Nephron progenitor cell (in vitro differentiated cells): ENCODE measurements at regions not wholly inside any gene's neighbourhood (a gene's known extent, or its start where the extent isn't known, plus 50 kb on each side); places are given as distances from the start of the nearest gene placed in this dataset.

Source experiments
- DNase-seq: peaks from one replicate; pipeline ENCODE4 v3.0.0; 2021
- H3K27ac Mint-ChIP-seq: 2 replicates; pipeline ENCODE4 v1.8.0; 2021; ENCODE audit warnings: mild to moderate bottlenecking, moderate library complexity, mixed read lengths
- H3K27me3 Mint-ChIP-seq: 2 replicates; pipeline ENCODE4 v1.8.0; 2021; ENCODE audit warnings: mild to moderate bottlenecking, low read depth, mixed read lengths; ENCODE audit not compliant: poor library complexity
- H3K36me3 Mint-ChIP-seq: 2 replicates; pipeline ENCODE4 v1.8.0; 2021; ENCODE audit warnings: low read depth, mixed read lengths
- H3K4me1 Mint-ChIP-seq: 2 replicates; pipeline ENCODE4 v1.8.0; 2021; ENCODE audit warnings: mixed read lengths
- H3K4me3 Mint-ChIP-seq: 2 replicates; pipeline ENCODE4 v1.8.0; 2021; ENCODE audit warnings: mild to moderate bottlenecking, moderate library complexity, mixed read lengths
- H3K9me3 Mint-ChIP-seq: 2 replicates; pipeline ENCODE4 v1.8.0; 2021; ENCODE audit warnings: mild to moderate bottlenecking, moderate library complexity, mixed read lengths
- TF ChIP-seq, protein P1 (sequence below): fragments of 200-600 bp; sonication (generic); IDR thresholded peaks from 2 replicates; pipeline ENCODE4 v1.5.0; 2021; ENCODE audit warnings: antibody characterized with exemption

DNA sequence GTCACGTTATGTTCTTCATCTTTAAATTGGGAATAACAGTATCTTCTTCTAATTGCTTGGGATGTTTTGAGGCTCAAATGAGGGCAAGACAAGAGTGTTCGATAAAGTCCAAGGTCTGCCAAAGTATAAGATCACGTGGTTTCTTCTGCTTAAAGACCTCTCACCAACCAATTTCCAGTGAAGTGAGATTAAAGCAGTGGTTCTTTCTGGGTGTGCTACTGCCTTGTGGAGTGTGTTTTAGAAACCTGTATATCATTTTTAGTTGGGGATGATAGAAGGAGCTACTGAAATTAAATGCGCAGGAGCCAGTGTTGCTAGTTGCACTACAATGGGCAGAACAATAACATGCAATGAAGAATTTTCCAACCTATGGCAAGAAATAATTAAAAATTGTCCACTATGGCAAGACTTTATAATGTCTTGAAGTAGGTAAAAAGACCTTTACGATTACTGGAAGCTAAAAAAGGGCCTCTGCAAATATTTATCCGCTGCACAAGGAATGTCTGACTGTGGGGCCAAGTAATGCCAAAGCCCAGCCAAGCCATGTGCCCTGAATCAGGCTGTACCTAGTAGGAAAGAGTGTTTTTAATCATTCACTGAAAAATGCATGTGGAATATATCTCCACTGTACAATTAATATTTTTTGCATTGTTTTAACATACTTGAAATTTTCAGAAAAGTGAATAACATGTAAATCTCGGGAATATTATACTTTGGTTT, 244.5 kb upstream of the REG3G start:
- peaks cover 5% of the 10 kb centered on the region for H3K27me3 Mint-ChIP-seq
- H3K4me3 Mint-ChIP-seq = no peak overlapping the region
- H3K9me3 Mint-ChIP-seq = peaks cover 22% of the 10 kb centered on the region
- H3K4me1 Mint-ChIP-seq = peaks cover 17% of the 10 kb centered on the region
- TF ChIP-seq, protein P1, sequence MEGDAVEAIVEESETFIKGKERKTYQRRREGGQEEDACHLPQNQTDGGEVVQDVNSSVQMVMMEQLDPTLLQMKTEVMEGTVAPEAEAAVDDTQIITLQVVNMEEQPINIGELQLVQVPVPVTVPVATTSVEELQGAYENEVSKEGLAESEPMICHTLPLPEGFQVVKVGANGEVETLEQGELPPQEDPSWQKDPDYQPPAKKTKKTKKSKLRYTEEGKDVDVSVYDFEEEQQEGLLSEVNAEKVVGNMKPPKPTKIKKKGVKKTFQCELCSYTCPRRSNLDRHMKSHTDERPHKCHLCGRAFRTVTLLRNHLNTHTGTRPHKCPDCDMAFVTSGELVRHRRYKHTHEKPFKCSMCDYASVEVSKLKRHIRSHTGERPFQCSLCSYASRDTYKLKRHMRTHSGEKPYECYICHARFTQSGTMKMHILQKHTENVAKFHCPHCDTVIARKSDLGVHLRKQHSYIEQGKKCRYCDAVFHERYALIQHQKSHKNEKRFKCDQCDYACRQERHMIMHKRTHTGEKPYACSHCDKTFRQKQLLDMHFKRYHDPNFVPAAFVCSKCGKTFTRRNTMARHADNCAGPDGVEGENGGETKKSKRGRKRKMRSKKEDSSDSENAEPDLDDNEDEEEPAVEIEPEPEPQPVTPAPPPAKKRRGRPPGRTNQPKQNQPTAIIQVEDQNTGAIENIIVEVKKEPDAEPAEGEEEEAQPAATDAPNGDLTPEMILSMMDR = no peak
- H3K27ac Mint-ChIP-seq = no peak overlapping the region
- no peak for DNase-seq
- H3K36me3 Mint-ChIP-seq = no peaks in the 10 kb centered on the region

DNA sequence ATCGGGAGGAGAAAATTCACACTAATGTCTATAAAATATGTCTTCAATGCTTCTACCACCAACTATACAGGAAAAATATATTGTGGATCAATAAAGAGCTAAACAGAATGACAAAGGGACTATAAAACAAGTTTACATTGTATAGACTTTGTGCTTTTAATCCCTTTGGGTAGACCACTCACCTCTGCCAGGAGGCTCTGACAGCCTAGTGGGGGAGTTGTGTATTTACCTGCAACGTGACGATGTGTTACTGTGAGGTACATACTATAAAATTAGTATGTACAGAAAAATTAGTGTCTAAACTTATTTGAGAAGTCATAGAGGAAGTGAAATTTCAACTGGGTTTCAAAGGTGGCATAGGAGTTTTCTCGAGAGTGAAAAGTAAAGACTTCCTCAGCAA, 243.3 kb upstream of the REG3G start:
- TF ChIP-seq, protein P1 = no peak
- H3K27me3 Mint-ChIP-seq = no peaks in the 10 kb centered on the region
- peaks cover 17% of the 10 kb centered on the region for H3K4me1 Mint-ChIP-seq

DNA sequence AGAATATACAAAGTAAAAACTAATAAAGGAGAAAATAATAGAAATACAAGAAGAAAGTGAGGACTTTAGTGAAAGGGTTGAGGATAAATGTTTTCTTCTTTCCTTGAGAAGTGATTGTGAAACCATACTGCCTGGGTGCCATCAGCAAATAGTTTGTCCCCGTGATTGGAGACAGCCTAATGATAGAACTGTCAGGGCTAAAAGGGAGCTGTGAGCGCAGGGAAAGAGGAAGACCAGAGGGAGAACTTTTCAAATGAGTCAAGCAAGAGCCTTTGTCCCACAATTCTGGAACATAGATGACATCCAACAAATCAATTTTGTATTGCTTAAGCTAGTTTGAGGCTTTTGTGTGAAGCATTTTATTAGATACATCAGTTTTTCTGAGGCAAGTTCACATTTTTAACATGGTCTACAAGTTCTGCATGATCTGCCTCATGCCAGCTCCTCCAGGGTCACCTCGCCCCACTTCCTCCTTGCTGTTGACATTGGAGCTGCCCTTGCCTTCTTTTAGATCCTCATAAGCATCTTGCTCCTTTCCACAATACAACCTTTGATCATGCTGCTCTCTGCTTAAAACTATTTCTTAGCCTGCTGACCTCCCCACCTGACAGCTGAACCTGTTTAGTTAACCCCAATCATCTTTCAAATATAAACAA, 213.4 kb upstream of the REG3G start:
- DNase-seq = no peak
- Mint-ChIP-seq H3K4me1 (peaks cover 11% of the 10 kb centered on the region), H3K27me3 (peaks cover 2% of the 10 kb centered on the region), H3K27ac (no peak overlapping the region), H3K9me3 (no peaks in the 10 kb centered on the region), H3K36me3 (no peaks in the 10 kb centered on the region), H3K4me3 (no peak overlapping the region)
- TF ChIP-seq, protein P1 = no peak

More for the DNA sequence above, 243.3 kb upstream of the REG3G start:
- Mint-ChIP-seq H3K36me3 (no peaks in the 10 kb centered on the region), H3K4me3 (no peak overlapping the region), H3K27ac (no peak overlapping the region), H3K9me3 (peaks cover 22% of the 10 kb centered on the region)
- no peak for DNase-seq

DNA sequence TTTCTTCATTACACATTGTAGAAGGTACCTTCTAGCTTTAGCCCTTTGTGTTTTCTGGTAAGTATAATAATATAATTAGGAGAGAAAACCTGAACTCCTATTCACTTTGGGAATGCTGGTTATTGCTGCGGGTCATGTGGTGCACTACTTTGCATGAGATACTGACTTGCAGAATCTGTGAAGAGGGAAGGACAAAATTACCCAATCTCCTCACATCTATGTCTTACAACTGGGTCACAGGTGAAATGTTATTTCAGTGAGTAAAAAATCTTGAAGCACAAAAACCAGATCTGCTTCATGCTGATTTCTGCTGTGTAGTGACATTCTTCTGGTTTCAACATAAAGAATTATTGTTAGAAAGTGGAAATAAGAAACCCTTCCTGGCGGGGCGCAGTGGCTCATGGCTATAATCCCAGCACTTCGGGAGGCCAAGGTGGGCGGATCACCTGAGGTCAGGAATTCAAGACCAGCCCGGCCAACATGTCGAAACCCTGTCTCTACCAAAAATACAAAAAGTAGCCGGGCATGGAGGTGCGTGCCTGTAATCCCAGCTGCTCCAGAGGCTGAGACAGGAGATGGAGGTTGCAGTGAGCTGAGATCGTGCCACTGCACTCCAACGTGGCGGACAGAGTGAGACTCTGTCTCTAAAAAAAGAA, 211.0 kb upstream of the REG3G start:
- H3K4me3 Mint-ChIP-seq = no peak overlapping the region

DNA sequence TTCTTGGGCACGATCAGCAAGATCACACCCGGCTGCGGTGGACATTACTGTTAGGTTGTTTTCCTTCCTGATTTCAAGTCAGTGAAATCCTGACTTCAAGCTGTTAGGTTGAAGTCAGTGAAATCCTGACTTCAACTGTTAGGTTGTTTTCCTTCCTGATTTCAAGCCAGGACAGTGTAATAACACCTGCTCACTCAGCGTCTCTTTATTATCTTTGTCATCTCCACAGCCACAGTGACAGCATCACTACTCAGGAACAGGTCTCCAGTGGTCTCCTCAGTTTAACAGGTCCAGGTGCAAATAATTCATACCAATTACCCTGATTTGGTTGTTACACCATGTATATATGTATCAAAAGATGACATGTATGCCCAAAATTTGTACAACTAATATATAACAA, 208.1 kb upstream of the REG3G start:
- H3K4me1 Mint-ChIP-seq = peaks cover 7% of the 10 kb centered on the region
- H3K4me3 Mint-ChIP-seq = no peak overlapping the region
- no peaks in the 10 kb centered on the region for H3K27me3 Mint-ChIP-seq
- no peaks in the 10 kb centered on the region for H3K36me3 Mint-ChIP-seq
- H3K9me3 Mint-ChIP-seq = no peaks in the 10 kb centered on the region
- H3K27ac Mint-ChIP-seq = no peak overlapping the region
- DNase-seq = no peak
- TF ChIP-seq, protein P1 = no peak

More for the DNA sequence above, 211.0 kb upstream of the REG3G start:
- H3K9me3 Mint-ChIP-seq = no peaks in the 10 kb centered on the region
- no peak for DNase-seq
- no peak overlapping the region for H3K27ac Mint-ChIP-seq
- peaks cover 11% of the 10 kb centered on the region for H3K4me1 Mint-ChIP-seq
- TF ChIP-seq, protein P1 = no peak
- H3K27me3 Mint-ChIP-seq = no peaks in the 10 kb centered on the region
- no peaks in the 10 kb centered on the region for H3K36me3 Mint-ChIP-seq
